ENCODE measurements at regions not wholly inside any gene's neighbourhood (a gene's known extent, or its start where the extent isn't known, plus 50 kb on each side); places are given as distances from the start of the nearest gene placed in this dataset.

DNA sequence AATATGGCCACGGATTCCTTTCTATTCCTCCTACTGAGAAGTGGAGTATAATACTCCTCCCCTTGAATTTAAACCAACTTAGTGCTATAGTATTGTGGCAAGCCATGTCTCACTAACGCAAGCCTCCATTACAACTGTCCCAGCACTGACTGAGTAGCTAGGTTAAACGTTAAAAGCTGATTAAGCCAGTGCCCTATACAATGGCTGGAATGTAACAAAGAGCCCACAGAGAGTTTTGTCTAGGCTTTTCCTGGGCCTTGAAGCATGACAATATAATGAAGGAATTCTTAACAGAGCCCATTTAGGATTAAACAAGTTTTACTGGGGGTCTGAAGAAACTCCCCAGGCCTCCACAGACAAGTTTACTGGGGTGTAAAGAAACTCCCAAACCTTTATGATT, 254.5 kb upstream of the DACH1 start:
- TF ChIP-seq, protein P1, sequence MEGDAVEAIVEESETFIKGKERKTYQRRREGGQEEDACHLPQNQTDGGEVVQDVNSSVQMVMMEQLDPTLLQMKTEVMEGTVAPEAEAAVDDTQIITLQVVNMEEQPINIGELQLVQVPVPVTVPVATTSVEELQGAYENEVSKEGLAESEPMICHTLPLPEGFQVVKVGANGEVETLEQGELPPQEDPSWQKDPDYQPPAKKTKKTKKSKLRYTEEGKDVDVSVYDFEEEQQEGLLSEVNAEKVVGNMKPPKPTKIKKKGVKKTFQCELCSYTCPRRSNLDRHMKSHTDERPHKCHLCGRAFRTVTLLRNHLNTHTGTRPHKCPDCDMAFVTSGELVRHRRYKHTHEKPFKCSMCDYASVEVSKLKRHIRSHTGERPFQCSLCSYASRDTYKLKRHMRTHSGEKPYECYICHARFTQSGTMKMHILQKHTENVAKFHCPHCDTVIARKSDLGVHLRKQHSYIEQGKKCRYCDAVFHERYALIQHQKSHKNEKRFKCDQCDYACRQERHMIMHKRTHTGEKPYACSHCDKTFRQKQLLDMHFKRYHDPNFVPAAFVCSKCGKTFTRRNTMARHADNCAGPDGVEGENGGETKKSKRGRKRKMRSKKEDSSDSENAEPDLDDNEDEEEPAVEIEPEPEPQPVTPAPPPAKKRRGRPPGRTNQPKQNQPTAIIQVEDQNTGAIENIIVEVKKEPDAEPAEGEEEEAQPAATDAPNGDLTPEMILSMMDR (IDR thresholded peaks at IDR 0.05): no peak
- no peak for TF ChIP-seq EZH2 (IDR thresholded peaks at IDR 0.05)
